Activated CD4-positive, alpha-beta T cell treated with anti-CD3 and anti-CD28 coated beads for 48 hours (primary cell): ENCODE measurements at regions not wholly inside any gene's neighbourhood (a gene's known extent, or its start where the extent isn't known, plus 50 kb on each side); places are given as distances from the start of the nearest gene placed in this dataset.

Experiments
- DNase-seq: peaks from one replicate; pipeline ENCODE4 v3.0.0-alpha.2; 2020

GRCh38 chr2:128380961-128381938, 62.6 kb upstream of the HS6ST1 start:
- no peak for DNase-seq

GRCh38 chr2:128384446-128384845, 65.8 kb upstream of the HS6ST1 start:
- no peak for DNase-seq

GRCh38 chr2:128384956-128385355, 66.3 kb upstream of the HS6ST1 start:
- no peak for DNase-seq

GRCh38 chr2:128385365-128385764, 66.7 kb upstream of the HS6ST1 start:
- DNase-seq, result no peak

- DNase-seq, result no peak
Observed at GRCh38 chr2:128386066-128386465, 67.4 kb upstream of the HS6ST1 start.

GRCh38 chr2:128388499-128388941, 69.9 kb upstream of the HS6ST1 start:
- DNase-seq, result no peak

- DNase-seq, result no peak
Observed at GRCh38 chr2:128389388-128390086, 70.9 kb upstream of the HS6ST1 start.

- DNase-seq, result no peak
Observed at GRCh38 chr2:128390256-128390990, 71.8 kb upstream of the HS6ST1 start.

GRCh38 chr2:128390991-128391630, 72.4 kb upstream of the HS6ST1 start:
- DNase-seq, result no peak

- DNase-seq, result no peak
Observed at GRCh38 chr2:128391679-128392078, 73.0 kb upstream of the HS6ST1 start.

GRCh38 chr2:128392207-128392606, 73.5 kb upstream of the HS6ST1 start:
- DNase-seq, result no peak

GRCh38 chr2:128394007-128394730, 75.5 kb upstream of the HS6ST1 start:
- DNase-seq, result no peak

- no peak for DNase-seq
Observed at GRCh38 chr2:128395196-128395595, 76.5 kb upstream of the HS6ST1 start.

- DNase-seq, result no peak
Observed at GRCh38 chr2:128395640-128396499, 77.2 kb upstream of the HS6ST1 start.

GRCh38 chr2:128396500-128396891, 77.8 kb upstream of the HS6ST1 start:
- no peak for DNase-seq

GRCh38 chr2:128396946-128397345, 78.3 kb upstream of the HS6ST1 start:
- no peak for DNase-seq

GRCh38 chr2:128399256-128399655, 80.6 kb upstream of the HS6ST1 start:
- DNase-seq, result no peak

- no peak for DNase-seq
Observed at GRCh38 chr2:128399690-128400291, 81.1 kb upstream of the HS6ST1 start.

GRCh38 chr2:128401680-128402079, 83.0 kb upstream of the HS6ST1 start:
- DNase-seq, result no peak

GRCh38 chr2:128402911-128403670, 84.4 kb upstream of the HS6ST1 start:
- DNase-seq, result no peak
